Cardiac muscle cell (in vitro differentiated cells and primary cell): ENCODE measurements at regions not wholly inside any gene's neighbourhood (a gene's known extent, or its start where the extent isn't known, plus 50 kb on each side); places are given as distances from the start of the nearest gene placed in this dataset.

ENCODE experiments used
- DNase-seq, 2 donors: peaks; one replicate each; pipeline versions ENCODE4 v3.0.0 to v3.0.0-alpha.2; 2010 to 2017; ENCODE audit warnings: low read depth in 1 of 2, low spot score in 1 of 2
- H3K27ac ChIP-seq: fragments of 200-600 bp; sonication (generic); 2 replicates; pipeline ENCODE4 v1.5.1; 2016
- H3K27me3 ChIP-seq: fragments of 200-600 bp; sonication (generic); 2 replicates; pipeline ENCODE4 v1.6.0; 2016; ENCODE audit warnings: control low read depth
- H3K36me3 ChIP-seq: fragments of 200-600 bp; sonication (generic); 2 replicates; pipeline ENCODE4 v1.5.1; 2016; ENCODE audit warnings: control low read depth
- H3K4me1 ChIP-seq: fragments of 200-600 bp; sonication (generic); 2 replicates; pipeline ENCODE4 v1.8.1; 2017; ENCODE audit warnings: low read depth, mild to moderate bottlenecking, mixed run types
- H3K4me3 ChIP-seq: fragments of 200-600 bp; sonication (generic); 2 replicates; pipeline ENCODE4 v1.5.1; 2016; ENCODE audit warnings: mild to moderate bottlenecking
- H3K9me3 ChIP-seq: fragments of 200-600 bp; sonication (generic); 2 replicates; pipeline ENCODE4 v1.5.1; 2017; ENCODE audit warnings: low read depth, mild to moderate bottlenecking, control low read depth
- TF ChIP-seq, protein P1 (sequence below): IDR thresholded peaks from 2 replicates; pipeline ENCODE4 v1.5.1; 2012; ENCODE audit warnings: low read depth, mild to moderate bottlenecking, low read length

DNA sequence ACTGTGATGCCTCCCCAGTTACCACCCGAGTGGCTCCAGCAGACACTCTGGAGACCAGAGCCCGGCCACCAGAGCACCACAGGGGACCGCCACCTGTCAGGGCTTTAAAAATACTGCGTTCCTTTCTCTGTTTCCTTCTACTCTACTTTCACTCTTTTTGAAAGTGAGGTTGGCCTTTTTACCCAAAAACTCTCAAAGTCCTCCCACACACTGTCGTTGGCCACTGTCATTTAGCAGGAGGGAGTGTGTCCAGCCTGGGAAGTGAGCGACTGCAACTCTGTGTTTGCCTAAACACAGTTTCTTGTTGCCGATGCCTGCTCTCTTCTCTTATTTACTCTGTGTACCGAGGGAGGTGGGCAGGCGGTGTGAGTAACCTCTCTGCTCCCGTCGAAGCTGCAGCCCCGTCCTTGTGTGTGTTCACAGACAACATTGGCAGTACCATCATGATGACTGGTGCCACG lies 90.8 kb upstream of the CLDN5 start:
- H3K27ac ChIP-seq = no peak overlapping the region
- TF ChIP-seq, protein P1, sequence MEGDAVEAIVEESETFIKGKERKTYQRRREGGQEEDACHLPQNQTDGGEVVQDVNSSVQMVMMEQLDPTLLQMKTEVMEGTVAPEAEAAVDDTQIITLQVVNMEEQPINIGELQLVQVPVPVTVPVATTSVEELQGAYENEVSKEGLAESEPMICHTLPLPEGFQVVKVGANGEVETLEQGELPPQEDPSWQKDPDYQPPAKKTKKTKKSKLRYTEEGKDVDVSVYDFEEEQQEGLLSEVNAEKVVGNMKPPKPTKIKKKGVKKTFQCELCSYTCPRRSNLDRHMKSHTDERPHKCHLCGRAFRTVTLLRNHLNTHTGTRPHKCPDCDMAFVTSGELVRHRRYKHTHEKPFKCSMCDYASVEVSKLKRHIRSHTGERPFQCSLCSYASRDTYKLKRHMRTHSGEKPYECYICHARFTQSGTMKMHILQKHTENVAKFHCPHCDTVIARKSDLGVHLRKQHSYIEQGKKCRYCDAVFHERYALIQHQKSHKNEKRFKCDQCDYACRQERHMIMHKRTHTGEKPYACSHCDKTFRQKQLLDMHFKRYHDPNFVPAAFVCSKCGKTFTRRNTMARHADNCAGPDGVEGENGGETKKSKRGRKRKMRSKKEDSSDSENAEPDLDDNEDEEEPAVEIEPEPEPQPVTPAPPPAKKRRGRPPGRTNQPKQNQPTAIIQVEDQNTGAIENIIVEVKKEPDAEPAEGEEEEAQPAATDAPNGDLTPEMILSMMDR = no peak
- no peaks in the 10 kb centered on the region for H3K36me3 ChIP-seq
- H3K9me3 ChIP-seq = no peaks in the 10 kb centered on the region
- H3K4me3 ChIP-seq = no peak overlapping the region
- no peaks in the 10 kb centered on the region for H3K27me3 ChIP-seq
- DNase-seq = no peak
- no peaks in the 10 kb centered on the region for H3K4me1 ChIP-seq

DNA sequence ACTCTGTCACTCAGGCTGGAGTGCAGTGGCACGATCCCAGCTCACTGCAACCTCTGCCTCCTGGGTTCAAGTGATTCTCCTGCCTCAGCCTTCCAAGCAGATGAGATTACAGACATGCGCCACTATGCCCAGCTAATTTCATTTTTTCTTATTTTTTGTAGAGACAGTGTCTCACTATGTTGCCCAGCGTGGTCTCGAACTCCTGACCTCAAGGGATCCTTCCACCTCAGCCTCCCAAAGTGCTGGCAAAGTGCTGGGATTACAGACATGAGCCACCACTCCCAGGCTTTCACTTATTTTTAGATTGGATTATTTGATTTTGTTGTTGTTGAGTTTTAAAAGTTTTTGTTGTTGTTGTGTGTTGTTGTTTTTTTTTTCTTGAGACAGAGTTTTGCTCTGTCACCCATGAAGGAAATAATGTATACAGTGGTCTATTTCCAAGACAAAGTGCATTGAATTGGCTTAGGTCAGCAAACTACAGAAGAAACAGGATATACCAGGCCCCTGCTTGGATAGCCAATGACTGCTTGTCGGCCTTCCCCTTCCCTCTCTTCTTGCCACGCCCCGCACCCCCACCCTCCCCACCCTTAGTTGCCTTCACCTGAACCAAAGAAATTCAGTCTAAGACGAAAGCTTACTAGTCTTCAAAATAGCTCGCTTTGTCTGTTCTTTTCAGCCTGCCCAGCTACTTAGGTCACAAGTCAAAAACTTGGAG lies 91.8 kb upstream of the CLDN5 start:
- H3K27ac ChIP-seq = no peak overlapping the region
- H3K27me3 ChIP-seq = no peaks in the 10 kb centered on the region
- no peak overlapping the region for H3K4me3 ChIP-seq
- no peak for DNase-seq
- TF ChIP-seq, protein P1 = no peak
- H3K4me1 ChIP-seq = no peaks in the 10 kb centered on the region
- no peaks in the 10 kb centered on the region for H3K9me3 ChIP-seq
- no peaks in the 10 kb centered on the region for H3K36me3 ChIP-seq

DNA sequence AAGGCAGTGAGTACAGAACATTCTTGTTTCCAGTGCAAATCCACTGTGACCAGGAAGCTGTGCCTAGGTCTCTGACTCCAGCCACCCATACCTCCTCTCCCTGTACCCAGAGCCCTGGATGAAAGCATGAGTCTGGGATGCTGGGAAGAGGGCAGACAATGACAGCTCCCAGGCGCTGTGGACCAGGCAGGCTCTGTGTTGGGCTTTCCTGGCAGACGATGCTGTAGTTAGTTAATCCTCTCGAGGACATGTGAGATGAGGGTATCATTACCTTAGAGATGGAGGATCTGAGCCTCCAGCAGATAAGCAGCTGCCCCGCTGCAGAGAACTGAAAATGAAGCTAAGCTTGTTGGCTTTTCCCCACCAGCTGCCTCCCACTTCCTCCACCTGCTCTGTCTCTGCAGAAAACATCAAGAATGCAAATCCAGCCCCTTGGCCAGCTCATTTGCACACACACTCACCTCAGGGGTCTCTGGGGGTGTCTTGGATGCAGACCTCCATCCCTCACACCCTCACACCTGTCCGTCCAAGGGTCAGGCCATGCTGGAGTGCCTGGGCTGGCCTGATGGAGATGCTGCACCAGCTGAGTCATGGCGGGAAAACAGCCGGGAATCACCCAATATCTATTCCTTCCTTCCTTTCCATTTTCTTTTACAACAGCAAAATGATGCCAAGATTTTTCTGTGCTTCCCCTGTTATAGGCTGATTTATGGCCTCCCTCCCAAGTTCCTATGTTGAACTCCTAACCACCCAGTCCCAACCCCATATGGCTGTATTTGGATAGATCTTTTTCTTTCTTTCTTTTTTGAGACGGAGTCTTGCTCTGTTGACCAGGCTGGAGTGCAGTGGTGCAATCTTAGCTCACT lies 94.9 kb upstream of the SEPTIN5 start:
- no peak overlapping the region for H3K27ac ChIP-seq
- no peaks in the 10 kb centered on the region for H3K27me3 ChIP-seq
- TF ChIP-seq, protein P1 = no peak
- no peak for DNase-seq
- no peak overlapping the region for H3K4me3 ChIP-seq
- H3K9me3 ChIP-seq = no peaks in the 10 kb centered on the region
- H3K4me1 ChIP-seq = peaks cover 4% of the 10 kb centered on the region
- H3K36me3 ChIP-seq = no peaks in the 10 kb centered on the region

DNA sequence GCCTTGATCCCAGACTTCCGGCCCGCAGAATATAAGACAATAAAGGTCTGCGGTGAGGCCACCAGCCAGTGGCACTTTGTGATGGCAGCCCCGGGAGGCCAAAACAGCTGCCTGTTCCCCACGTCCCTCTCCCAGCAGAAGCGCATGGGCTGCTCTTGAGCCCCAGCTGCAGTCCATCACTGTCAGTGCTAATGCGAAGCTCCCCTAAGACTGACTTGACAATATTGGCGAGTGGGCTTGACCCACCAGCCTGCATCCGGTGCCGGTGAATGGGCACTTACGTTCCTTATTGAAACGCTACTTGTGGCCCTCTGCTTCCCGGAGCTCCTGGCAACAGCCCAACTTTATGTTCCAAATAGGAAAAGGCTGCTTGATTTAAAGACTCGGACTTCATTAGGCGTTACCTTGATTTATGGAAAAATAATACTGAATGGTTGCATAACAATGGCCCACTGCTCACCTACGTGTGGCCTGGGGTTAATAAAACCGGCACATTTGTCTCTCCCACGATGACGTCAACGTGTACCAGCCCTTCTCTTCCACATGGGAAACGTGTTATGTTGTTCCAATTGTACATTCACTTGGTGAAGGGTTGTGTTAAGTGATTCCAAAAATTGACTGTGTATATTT lies 93.4 kb upstream of the SEPTIN5 start:
- Histone ChIP-seq H3K4me1 (peaks cover 4% of the 10 kb centered on the region), H3K9me3 (no peaks in the 10 kb centered on the region), H3K4me3 (no peak overlapping the region), H3K36me3 (no peaks in the 10 kb centered on the region), H3K27me3 (no peaks in the 10 kb centered on the region), H3K27ac (no peak overlapping the region)
- DNase-seq = peak in 1 of 2 donors; percentile 26
- TF ChIP-seq, protein P1 = no peak

DNA sequence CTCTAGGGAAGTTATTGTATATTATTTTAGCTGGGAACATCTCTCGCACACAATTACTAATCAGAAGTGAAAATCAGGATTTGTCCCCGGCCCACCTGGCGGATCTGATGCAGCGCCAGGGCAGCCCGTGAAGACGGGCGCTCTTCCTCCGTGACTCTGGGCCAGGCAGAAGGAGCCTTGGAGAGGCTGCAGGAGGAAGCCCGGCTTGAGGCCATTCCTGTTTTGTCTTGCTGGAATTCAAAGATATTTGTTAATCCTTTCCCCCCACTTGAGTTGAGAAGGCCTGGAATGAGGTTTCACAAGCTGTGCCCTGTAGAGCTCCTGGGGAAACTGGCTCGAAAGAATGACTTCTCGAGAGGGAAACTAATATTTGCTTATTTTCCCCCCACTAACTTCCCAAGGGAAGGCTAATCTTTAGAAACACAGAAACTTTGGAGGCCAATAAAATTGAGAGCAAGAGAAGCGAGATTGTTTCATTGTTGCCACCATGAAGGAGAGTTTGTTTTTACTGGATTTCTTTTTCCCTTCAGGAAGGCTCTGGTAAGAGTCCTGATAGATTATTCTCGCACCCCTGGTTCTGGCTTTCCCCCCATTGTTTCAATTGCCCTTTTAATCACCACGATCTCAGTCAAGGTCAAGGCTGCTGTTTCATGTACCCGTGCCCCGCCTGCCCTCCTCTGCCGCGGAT lies 92.8 kb upstream of the SEPTIN5 start:
- H3K27me3 ChIP-seq = no peaks in the 10 kb centered on the region
- H3K36me3 ChIP-seq = no peaks in the 10 kb centered on the region
- peaks cover 4% of the 10 kb centered on the region for H3K4me1 ChIP-seq
- H3K9me3 ChIP-seq = no peaks in the 10 kb centered on the region
- H3K4me3 ChIP-seq = no peak overlapping the region
- peak in 1 of 2 donors; percentile 23 for DNase-seq
- no peak overlapping the region for H3K27ac ChIP-seq
- TF ChIP-seq, protein P1 = no peak
